DMS153 treated with DMSO at 0.1 percent for 48 hours (cell line): ENCODE measurements at regions not wholly inside any gene's neighbourhood (a gene's known extent, or its start where the extent isn't known, plus 50 kb on each side); places are given as distances from the start of the nearest gene placed in this dataset.
"Not testable (repeated sequence)": the region's sequence is repeated elsewhere in the genome, so short reads cannot be mapped to it uniquely, and the experiment has no call there.

ENCODE experiments used
- DNase-seq: peaks from one replicate; lab custom pipeline; 2025; ENCODE audit not compliant: unreplicated experiment; lab: John Stamatoyannopoulos, UW

DNA sequence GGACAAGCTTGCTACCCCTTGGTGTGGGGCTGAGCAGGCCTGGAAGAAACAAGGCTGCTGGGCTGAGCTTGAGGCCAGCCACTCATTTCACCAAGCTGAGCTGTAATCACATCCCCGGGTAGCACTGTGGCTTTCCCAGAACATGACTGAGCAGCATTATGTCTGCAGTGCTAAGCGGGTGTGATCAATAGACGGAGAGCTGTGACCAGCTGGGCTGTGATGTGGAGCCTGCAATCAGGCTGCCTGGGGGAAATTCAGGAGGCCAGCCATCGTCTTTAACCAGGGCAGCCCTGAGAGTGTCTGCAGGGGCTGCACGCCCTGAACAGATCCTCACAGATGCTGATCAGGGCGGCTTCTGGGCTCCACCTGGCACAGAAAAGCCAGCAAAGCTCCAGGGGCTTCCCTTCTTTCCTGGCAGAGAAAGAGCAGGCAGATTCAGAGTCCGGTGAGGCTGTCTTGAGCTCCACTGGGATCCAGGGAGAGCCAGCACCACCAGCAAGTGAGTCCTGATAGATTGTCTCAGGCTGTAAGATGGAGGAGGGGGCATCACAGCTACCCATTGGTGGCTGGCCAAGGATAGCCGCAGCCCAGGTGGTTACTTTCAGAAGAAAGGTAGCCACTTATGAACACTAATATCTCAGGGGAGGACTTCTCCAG is 165.9 kb downstream of the NRN1 start:
- DNase-seq: no peak

GRCh38 chr6:5838656-5839396 is 167.9 kb downstream of the NRN1 start:
- no peak for DNase-seq

GRCh38 chr6:5837323-5837722 is 169.4 kb downstream of the NRN1 start:
- DNase-seq: no peak

- not testable (repeated sequence) for DNase-seq
Observed at GRCh38 chr6:5836597-5836996, 170.1 kb downstream of the NRN1 start.

DNA sequence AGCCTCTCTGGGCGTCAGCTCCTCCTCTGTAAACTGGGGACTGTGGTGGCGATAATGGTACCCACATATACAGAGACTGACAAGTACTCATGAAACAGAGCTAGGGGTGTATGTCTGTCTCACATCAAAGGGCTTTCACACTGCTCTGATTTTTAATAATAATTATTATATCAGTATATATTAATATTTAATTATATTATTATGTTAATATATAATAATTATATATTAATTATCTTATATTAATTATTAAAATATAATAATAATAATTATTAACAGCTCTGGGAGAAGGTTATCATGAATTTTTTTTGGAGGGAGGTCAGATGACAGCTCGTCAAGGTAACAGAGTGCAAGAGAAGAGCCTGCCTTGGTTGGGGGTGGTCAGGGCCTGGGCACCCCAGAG is 173.6 kb downstream of the NRN1 start:
- no peak for DNase-seq

- DNase-seq: no peak
Observed at GRCh38 chr6:5832668-5833067, 174.1 kb downstream of the NRN1 start.

GRCh38 chr6:5831219-5831862 is 175.4 kb downstream of the NRN1 start:
- not testable (repeated sequence) for DNase-seq

GRCh38 chr6:5828296-5828695 is 178.4 kb downstream of the NRN1 start:
- no peak for DNase-seq

- DNase-seq: no peak
Observed at GRCh38 chr6:5827056-5827904, 179.4 kb downstream of the NRN1 start.

- DNase-seq: not testable (repeated sequence)
Observed at GRCh38 chr6:5824382-5824983, 182.2 kb downstream of the NRN1 start.
